GM23338 (cell line): ENCODE measurements at regions not wholly inside any gene's neighbourhood (a gene's known extent, or its start where the extent isn't known, plus 50 kb on each side); places are given as distances from the start of the nearest gene placed in this dataset.

Experiments
- ATAC-seq: fragments of 200-7000 bp; cut with Tn5 transposase; 3 replicates; pipeline ENCODE4 v1.9.1; 2020
- DNase-seq: peaks from one replicate; pipeline ENCODE4 v3.0.0-alpha.2; 2015; ENCODE audit warnings: low spot score
- H2AFZ ChIP-seq: fragments of 200-600 bp; sonication (generic); 2 replicates; pipeline ENCODE4 v1.8.0; 2016; ENCODE audit warnings: antibody characterized with exemption, mild to moderate bottlenecking, moderate library complexity
- H3F3A ChIP-seq: fragments of 200-600 bp; sonication (generic); replicated peaks from 2 replicates; pipeline ENCODE4 v1.8.0; 2017; ENCODE audit warnings: antibody characterized with exemption, mixed run types, low read depth
- H3K27ac ChIP-seq: fragments of 200-600 bp; sonication (generic); 2 replicates; pipeline ENCODE4 v1.6.1; 2016; ENCODE audit warnings: low read depth
- H3K27me3 ChIP-seq: fragments of 200-600 bp; sonication (generic); 2 replicates; pipeline ENCODE4 v1.8.0; 2016; ENCODE audit warnings: mild to moderate bottlenecking, mixed run types, moderate library complexity; ENCODE audit not compliant: insufficient read depth
- H3K36me3 ChIP-seq: fragments of 200-600 bp; sonication (generic); 2 replicates; pipeline ENCODE4 v1.8.0; 2016; ENCODE audit warnings: mild to moderate bottlenecking; ENCODE audit not compliant: insufficient read depth
- H3K4me1 ChIP-seq: fragments of 200-600 bp; sonication (generic); 2 replicates; pipeline ENCODE4 v1.8.0; 2016; ENCODE audit warnings: mild to moderate bottlenecking, moderate library complexity; ENCODE audit not compliant: insufficient read depth
- H3K4me2 ChIP-seq: fragments of 200-600 bp; sonication (generic); 2 replicates; pipeline ENCODE4 v1.7.1; 2017; ENCODE audit warnings: mixed run types
- H3K4me3 ChIP-seq: fragments of 200-600 bp; sonication (generic); 2 replicates; pipeline ENCODE4 v1.6.1; 2016; ENCODE audit warnings: mixed run types
- H3K79me2 ChIP-seq: fragments of 200-600 bp; sonication (generic); replicated peaks from 2 replicates; pipeline ENCODE4 v1.8.0; 2017; ENCODE audit warnings: mild to moderate bottlenecking; ENCODE audit not compliant: insufficient read depth
- H3K9me2 ChIP-seq: fragments of 200-600 bp; sonication (generic); 2 replicates; pipeline ENCODE4 v1.8.0; 2017; ENCODE audit not compliant: insufficient read depth
- H4K20me1 ChIP-seq: fragments of 200-600 bp; sonication (generic); replicated peaks from 2 replicates; pipeline ENCODE4 v1.8.0; 2017; ENCODE audit warnings: mild to moderate bottlenecking; ENCODE audit not compliant: insufficient read depth
- H3K27ac Mint-ChIP-seq: 2 replicates; pipeline ENCODE4 v1.8.0; 2020; ENCODE audit warnings: inconsistent platforms, mild to moderate bottlenecking, moderate library complexity, mixed read lengths
- H3K27me3 Mint-ChIP-seq: 3 replicates; pipeline ENCODE4 v1.8.0; 2022; ENCODE audit warnings: low read depth, mild to moderate bottlenecking, moderate library complexity, mixed read lengths, inconsistent platforms; ENCODE audit not compliant: insufficient read depth, poor library complexity
- H3K36me3 Mint-ChIP-seq: 3 replicates; pipeline ENCODE4 v1.8.0; 2021; ENCODE audit warnings: low read depth, mild to moderate bottlenecking, inconsistent platforms, moderate library complexity, mixed read lengths
- H3K4me1 Mint-ChIP-seq: 3 replicates; pipeline ENCODE4 v1.8.0; 2020; ENCODE audit warnings: mild to moderate bottlenecking, inconsistent platforms, mixed read lengths
- H3K4me3 Mint-ChIP-seq: 3 replicates; pipeline ENCODE4 v1.8.0; 2021; ENCODE audit warnings: moderate library complexity, mild to moderate bottlenecking, inconsistent platforms, mixed read lengths
- H3K9me3 Mint-ChIP-seq: 3 replicates; pipeline ENCODE4 v1.8.0; 2020; ENCODE audit warnings: moderate library complexity, mild to moderate bottlenecking, inconsistent platforms, mixed read lengths
- CTCF ChIP-seq, 2 experiments: fragments of 200-600 bp in 1 of 2; sonication (generic) in 1 of 2; conservative IDR thresholded peaks; 2 replicates each; pipeline versions ENCODE4 v1.5.1 to v1.6.1; 2016 to 2017; ENCODE audit warnings: antibody characterized with exemption in 2 of 2, low read depth in 2 of 2, mild to moderate bottlenecking in 2 of 2, moderate library complexity in 1 of 2
- EZH2 ChIP-seq: fragments of 200-600 bp; sonication (generic); IDR thresholded peaks from one replicate; pipeline ENCODE4 v1.8.0; 2017; ENCODE audit warnings: antibody characterized with exemption, mild to moderate bottlenecking, low read depth; ENCODE audit not compliant: unreplicated experiment
- REST ChIP-seq: IDR thresholded peaks from one replicate; pipeline ENCODE4 v1.6.1; 2018; ENCODE audit warnings: antibody characterized with exemption; ENCODE audit not compliant: unreplicated experiment
- ZNF114 ChIP-seq: fragments of 250-450 bp; sonication (Bioruptor Pico); IDR thresholded peaks from 2 replicates; pipeline ENCODE4 v1.5.0; 2020; ENCODE audit warnings: mild to moderate bottlenecking, moderate library complexity
- ZNF331 ChIP-seq: fragments of 250-450 bp; sonication (Bioruptor Pico); IDR thresholded peaks from 2 replicates; pipeline ENCODE4 v1.5.0; 2020; ENCODE audit warnings: low read depth, mild to moderate bottlenecking, moderate library complexity
- ZNF462 ChIP-seq: fragments of 250-450 bp; sonication (Bioruptor Pico); IDR thresholded peaks from 2 replicates; pipeline ENCODE4 v1.5.0; 2020; ENCODE audit warnings: mild to moderate bottlenecking, moderate library complexity

GRCh38 chr3:22671848-22672247 lies 531.3 kb upstream of the UBE2E2 start:
- Histone ChIP-seq H3K4me1 (no peaks in the 10 kb centered on the region), H3K27me3 (no peaks in the 10 kb centered on the region), H3K4me2 (no peak overlapping the region), H3K9me2 (0 out of 2 replicates have a peak, but pooled peaks cover 3% of the 10 kb centered on the region), H2AFZ (no peak overlapping the region), H4K20me1 (no peaks in the 10 kb centered on the region), H3K36me3 (no peaks in the 10 kb centered on the region), H3K27ac (no peak overlapping the region), H3F3A (no peaks in the 10 kb centered on the region), H3K4me3 (no peak overlapping the region), H3K79me2 (no peaks in the 10 kb centered on the region)
- Mint-ChIP-seq H3K36me3 (no peaks in the 10 kb centered on the region), H3K27ac (no peak overlapping the region), H3K4me1 (no peaks in the 10 kb centered on the region), H3K27me3 (no peaks in the 10 kb centered on the region), H3K9me3 (no peaks in the 10 kb centered on the region), H3K4me3 (no peak overlapping the region)
- DNase-seq (no peak), ATAC-seq (no peak)
- TF ChIP-seq ZNF331 (CRISPR knock-in tag) (no peak), EZH2 (no peak), ZNF462 (no peak), ZNF114 (CRISPR knock-in tag) (no peak), CTCF (conservative IDR thresholded peaks at IDR 0.05; ENCODE audit: low read depth in 2 of 2) (no peak; a peak in 1 of 4 replicates), REST (no peak)
